GM18508 (cell line): ENCODE measurements at regions not wholly inside any gene's neighbourhood (a gene's known extent, or its start where the extent isn't known, plus 50 kb on each side); places are given as distances from the start of the nearest gene placed in this dataset.

Experiments
- ATAC-seq: cut with Tn5 transposase; IDR thresholded peaks from one replicate; pipeline ENCODE4 v1.9.1; 2021; ENCODE audit warnings: moderate number of reproducible peaks; ENCODE audit not compliant: insufficient read depth, unreplicated experiment

DNA sequence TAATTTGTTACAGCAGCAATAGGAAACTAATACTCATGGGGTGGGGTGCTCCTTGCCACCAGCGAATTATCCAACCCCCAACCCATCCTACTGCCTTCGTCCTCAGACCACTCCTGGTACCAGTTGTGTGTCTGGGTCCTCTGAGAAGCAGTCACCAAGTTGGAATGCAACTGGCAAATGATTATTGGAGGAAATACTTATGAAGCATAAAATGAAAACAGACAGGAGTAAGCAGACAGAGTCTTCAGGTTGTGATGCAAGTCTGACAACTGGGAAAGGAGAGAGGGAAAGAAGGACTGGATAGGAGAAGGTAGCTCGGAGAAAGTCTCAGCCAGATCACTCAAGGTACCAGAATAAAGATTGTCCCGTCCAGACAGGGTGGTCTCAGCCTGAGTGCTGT, 181.1 kb upstream of the ARID2 start:
- no peak for ATAC-seq

DNA sequence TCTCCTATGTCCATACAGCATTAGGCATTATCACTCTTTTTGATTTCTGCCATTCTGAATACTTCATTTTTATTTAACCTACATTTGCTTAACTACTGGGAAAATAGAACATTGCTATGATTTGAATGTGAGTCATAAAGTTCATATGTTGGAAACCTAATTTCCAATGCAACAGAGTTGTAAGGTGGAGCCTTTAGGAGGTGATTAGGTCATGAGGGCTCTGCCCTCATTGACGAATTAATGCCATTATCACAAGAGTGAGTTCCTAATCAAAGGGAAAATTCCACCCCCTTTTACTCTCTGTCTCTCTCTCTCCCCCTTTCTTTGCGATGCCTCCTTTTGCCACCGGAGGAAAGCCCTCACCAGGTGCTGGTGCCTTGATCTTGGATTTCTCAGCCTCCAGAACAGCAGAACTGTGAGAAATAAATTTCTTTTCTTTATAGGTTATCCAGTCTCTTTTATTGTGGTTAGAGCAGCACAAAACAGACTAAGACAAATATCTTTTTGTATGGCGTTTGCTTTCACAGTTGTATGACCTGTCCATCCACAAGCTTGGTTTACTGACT, 180.1 kb upstream of the ARID2 start:
- ATAC-seq: no peak

- ATAC-seq: no peak
Measured at GRCh38 chr12:45553204-45553603, 176.3 kb upstream of the ARID2 start.

- no peak for ATAC-seq
Measured at GRCh38 chr12:45557016-45557415, 172.5 kb upstream of the ARID2 start.

DNA sequence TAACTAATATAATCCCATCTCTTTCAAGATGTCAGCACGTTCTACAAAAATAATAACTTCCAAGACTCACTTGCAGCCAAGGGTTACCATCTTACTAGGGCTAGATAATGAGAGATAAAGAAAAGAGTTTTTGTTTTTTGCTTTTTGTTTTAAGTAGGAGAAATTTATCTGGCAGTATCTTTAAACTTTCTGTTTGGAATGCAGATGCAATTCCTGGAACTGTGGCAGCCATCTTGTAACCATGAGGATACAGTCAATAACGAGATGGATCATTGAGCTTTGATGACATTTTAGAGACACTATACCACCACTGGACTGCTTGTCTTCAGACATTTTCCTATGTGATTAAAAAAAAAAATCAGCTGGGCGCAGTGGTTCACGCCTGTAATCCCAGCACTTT, 171.2 kb upstream of the ARID2 start:
- ATAC-seq: no peak

GRCh38 chr12:45559537-45559936, 170.0 kb upstream of the ARID2 start:
- no peak for ATAC-seq

DNA sequence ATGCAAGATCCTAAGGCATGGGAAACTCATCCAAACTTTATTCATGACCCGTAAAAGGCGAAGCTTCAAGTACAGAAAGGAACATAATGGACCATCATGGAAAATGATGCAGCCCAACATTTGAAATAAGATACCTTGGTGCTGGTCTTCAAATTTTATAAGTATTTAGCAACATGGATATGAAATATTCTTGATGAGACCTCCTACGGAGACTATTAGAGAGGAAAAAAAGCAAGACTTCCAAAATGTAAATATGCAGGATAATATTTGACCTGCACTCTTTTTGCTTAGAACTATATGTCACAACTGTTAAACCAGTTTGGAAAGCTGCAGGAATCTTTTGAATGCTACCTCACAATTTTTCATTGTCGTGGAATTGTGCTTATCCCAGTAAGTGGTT, 168.8 kb upstream of the ARID2 start:
- ATAC-seq: no peak

DNA sequence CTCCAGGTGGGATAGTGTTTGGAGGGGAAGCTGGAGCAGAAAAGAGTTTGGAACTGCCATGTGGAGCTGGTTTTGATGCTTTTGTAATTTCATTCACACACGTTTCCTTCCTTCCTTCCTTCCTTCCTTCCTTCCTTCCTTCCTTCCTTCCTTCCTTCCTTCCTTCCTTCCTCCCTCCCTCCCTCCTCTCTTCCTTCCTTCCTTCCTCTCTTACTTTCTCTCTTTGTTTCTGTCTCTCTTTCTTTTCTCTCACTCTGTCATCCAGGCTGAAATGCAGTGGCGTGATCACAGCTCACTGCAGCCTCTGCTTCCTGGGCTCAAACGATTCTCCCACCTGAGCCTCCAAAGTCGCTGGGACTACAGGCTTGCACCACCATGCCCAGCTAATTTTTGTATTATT, 168.0 kb upstream of the ARID2 start:
- ATAC-seq: no peak

- ATAC-seq: no peak
Measured at GRCh38 chr12:45565590-45565989, 163.9 kb upstream of the ARID2 start.

GRCh38 chr12:45566257-45566656, 163.2 kb upstream of the ARID2 start:
- no peak for ATAC-seq

GRCh38 chr12:45568808-45569207, 160.7 kb upstream of the ARID2 start:
- no peak for ATAC-seq

- ATAC-seq: no peak
Measured at GRCh38 chr12:45570501-45570900, 159.0 kb upstream of the ARID2 start.

GRCh38 chr12:45572114-45572513, 157.4 kb upstream of the ARID2 start:
- ATAC-seq: no peak

DNA sequence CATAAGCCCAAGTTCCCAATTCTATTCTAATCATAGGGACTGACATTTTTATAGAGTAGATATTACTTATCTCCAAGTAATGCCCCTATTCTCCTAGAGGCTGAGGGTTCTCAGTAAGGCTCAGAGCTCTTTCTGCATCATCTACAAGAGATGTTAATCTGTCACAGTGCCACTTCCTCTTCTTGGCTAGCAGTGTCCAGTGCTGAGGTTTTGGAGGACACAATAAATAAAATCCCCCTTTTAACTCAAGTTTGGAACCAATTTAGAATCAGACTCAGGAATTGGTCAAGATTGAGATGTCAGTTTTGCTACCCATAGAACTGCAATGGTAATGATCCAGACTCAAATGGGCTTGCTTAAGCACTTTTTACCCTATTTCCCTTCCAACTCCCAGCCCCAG, 154.1 kb upstream of the ARID2 start:
- ATAC-seq: no peak

DNA sequence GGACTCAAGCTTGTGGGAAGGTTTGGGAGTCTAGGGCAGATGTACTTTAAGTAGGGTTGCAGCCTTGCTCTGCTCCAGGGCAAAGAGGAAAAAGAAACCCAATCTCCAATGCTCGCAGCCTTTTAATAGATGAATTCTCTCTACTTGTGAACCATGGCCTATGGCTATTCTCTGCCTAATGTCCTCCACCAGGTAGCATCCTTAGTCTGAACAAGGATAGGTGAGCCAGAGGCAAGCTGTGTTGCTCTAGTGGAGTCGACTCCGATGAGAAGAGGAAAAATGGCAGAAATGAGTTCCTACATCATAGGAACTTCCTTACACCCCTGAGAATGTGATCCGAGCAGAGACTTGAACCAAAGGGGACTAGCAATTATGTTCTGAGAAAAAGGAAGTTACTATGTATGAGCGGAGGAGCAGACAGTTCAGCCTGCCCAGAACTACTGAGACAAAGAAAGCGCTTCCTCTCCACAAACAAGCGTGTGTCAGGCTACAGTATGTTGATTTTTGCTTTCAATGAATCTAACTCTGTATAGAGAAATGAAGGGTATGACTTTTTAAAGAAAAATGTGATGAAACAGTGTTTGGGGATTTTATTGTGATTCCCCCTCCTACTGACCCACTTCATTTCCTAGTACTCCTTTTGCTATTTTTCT, 153.6 kb upstream of the ARID2 start:
- ATAC-seq: no peak

GRCh38 chr12:45577844-45578399, 151.6 kb upstream of the ARID2 start:
- ATAC-seq: no peak

GRCh38 chr12:45580356-45580969, 149.0 kb upstream of the ARID2 start:
- no peak for ATAC-seq

- ATAC-seq: no peak
Measured at GRCh38 chr12:45581112-45581511, 148.4 kb upstream of the ARID2 start.

GRCh38 chr12:45582536-45582935, 147.0 kb upstream of the ARID2 start:
- no peak for ATAC-seq

DNA sequence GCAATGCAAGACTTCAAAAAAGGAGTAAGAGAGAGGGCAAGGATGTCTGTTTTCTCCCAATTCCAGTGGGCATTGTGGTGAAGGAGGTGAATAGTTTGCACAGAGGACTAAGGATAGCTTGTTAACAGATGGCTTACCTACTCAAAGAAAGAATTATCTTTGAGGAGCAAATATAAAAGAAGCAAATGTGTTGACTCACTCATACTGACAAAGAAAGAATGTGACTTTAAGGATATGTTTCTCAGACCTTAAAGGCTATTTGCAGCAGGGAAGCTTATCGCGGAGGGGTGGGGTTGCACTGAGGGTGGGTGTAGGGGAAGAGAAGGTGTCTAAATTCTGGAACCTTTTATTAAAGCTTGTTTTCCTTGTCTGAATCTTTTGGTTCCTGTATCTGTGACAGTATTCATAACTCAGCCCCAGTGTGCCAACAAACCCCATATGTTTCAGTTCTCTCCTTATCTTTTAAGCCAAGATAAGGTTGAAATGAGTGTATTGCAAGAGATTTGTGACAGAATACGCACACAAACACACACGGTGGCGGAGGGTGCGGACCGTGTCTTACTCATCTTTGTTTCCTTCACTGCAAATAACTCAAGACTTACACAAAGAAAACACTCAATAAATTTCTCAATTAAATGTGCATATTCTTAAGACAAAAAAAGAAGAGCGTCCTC, 146.4 kb upstream of the ARID2 start:
- ATAC-seq: no peak

DNA sequence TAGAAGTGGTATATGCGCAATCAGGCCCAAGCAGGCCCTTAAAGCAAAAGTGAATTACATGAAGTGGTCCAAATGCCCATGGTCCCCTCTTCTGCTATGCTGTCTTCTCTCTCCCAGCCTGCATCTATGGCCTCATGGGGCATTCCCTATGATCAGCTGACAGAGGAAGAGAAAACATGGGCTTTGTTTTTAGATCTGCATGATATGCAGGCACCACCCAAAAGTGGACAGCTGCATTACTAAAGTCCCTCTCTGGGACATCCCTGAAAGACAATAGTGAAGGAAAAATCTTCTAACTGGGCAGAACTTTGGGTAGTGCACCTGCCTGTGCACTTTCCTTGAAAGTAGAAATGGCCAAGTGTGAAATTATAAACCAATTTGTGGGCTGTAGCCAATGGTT, 145.2 kb upstream of the ARID2 start:
- no peak for ATAC-seq
